DOHH2 (cell line): ENCODE measurements at regions not wholly inside any gene's neighbourhood (a gene's known extent, or its start where the extent isn't known, plus 50 kb on each side); places are given as distances from the start of the nearest gene placed in this dataset.

ENCODE experiments used
- H3F3A ChIP-seq: fragments of 200-600 bp; sonication (generic), shearing (Covaris generic); 2 replicates; pipeline ENCODE4 v1.6.0; 2016; ENCODE audit warnings: antibody characterized with exemption, mild to moderate bottlenecking; ENCODE audit not compliant: control insufficient read depth, insufficient read depth
- H3K27ac ChIP-seq: fragments of 200-600 bp; sonication (generic); 2 replicates; pipeline ENCODE4 v1.5.1; 2014; ENCODE audit warnings: low read depth, mild to moderate bottlenecking, low read length, moderate library complexity
- H3K27me3 ChIP-seq: fragments of 200-600 bp; sonication (generic); 2 replicates; pipeline ENCODE4 v1.6.1; 2014; ENCODE audit warnings: mild to moderate bottlenecking, low read length, mixed read lengths; ENCODE audit not compliant: control insufficient read depth
- H3K36me3 ChIP-seq: fragments of 200-600 bp; sonication (generic); 2 replicates; pipeline ENCODE4 v1.6.1; 2014; ENCODE audit warnings: mild to moderate bottlenecking, low read length, moderate library complexity, mixed read lengths; ENCODE audit not compliant: control insufficient read depth
- H3K4me1 ChIP-seq: fragments of 200-600 bp; sonication (generic); 2 replicates; pipeline ENCODE4 v1.6.1; 2014; ENCODE audit warnings: mild to moderate bottlenecking, low read length, mixed read lengths; ENCODE audit not compliant: control insufficient read depth
- H3K4me2 ChIP-seq: fragments of 200-600 bp; sonication (generic); 2 replicates; pipeline ENCODE4 v1.6.0; 2014; ENCODE audit warnings: mild to moderate bottlenecking, low read length, moderate library complexity
- H3K4me3 ChIP-seq: fragments of 200-600 bp; sonication (generic); 2 replicates; pipeline ENCODE4 v1.5.1; 2014; ENCODE audit warnings: mild to moderate bottlenecking, low read length, mixed read lengths
- H3K79me2 ChIP-seq: fragments of 200-600 bp; sonication (generic); 2 replicates; pipeline ENCODE4 v1.6.1; 2014; ENCODE audit warnings: mild to moderate bottlenecking, low read length, mixed read lengths; ENCODE audit not compliant: control insufficient read depth
- H3K9me2 ChIP-seq: fragments of 200-600 bp; sonication (generic); replicated peaks from 2 replicates; pipeline ENCODE4 v1.6.1; 2014; ENCODE audit warnings: mild to moderate bottlenecking, low read length, mixed read lengths; ENCODE audit not compliant: control insufficient read depth
- H3K9me3 ChIP-seq: fragments of 200-600 bp; sonication (generic); 2 replicates; pipeline ENCODE4 v1.6.1; 2014; ENCODE audit warnings: antibody characterized with exemption, low read length, mixed read lengths; ENCODE audit not compliant: control insufficient read depth, insufficient read depth
- H4K20me1 ChIP-seq: fragments of 200-600 bp; sonication (generic); 2 replicates; pipeline ENCODE4 v1.6.0; 2014; ENCODE audit warnings: low read depth, mild to moderate bottlenecking, antibody characterized with exemption, low read length, moderate library complexity; ENCODE audit not compliant: control insufficient read depth, insufficient read depth
- CTCF ChIP-seq: fragments of 200-600 bp; sonication (generic); IDR thresholded peaks from one replicate; pipeline ENCODE4 v1.5.1; 2014; ENCODE audit warnings: antibody characterized with exemption, mild to moderate bottlenecking, low read depth, low read length; ENCODE audit not compliant: poor library complexity, severe bottlenecking
- EZH2phosphoT487 ChIP-seq: fragments of 200-600 bp; sonication (generic); IDR thresholded peaks from 2 replicates; pipeline ENCODE4 v1.6.1; 2017; ENCODE audit warnings: borderline replicate concordance, mild to moderate bottlenecking, antibody characterized with exemption, low read length, moderate library complexity, mixed read lengths

GRCh38 chr2:58568901-58569300 lies 327.8 kb upstream of the FANCL start:
- no peaks in the 10 kb centered on the region for H3K36me3 ChIP-seq
- H3K79me2 ChIP-seq, result no peaks in the 10 kb centered on the region
- H3K27ac ChIP-seq, result no peak overlapping the region
- H3K9me2 ChIP-seq, result no peaks in the 10 kb centered on the region
- H3K4me2 ChIP-seq, result no peak overlapping the region
- no peaks in the 10 kb centered on the region for H3F3A ChIP-seq
- H3K4me1 ChIP-seq, result peaks cover 5% of the 10 kb centered on the region; the same call in 1 of the 2 replicates
- H3K27me3 ChIP-seq, result no peaks in the 10 kb centered on the region
- no peak overlapping the region for H3K4me3 ChIP-seq
- H3K9me3 ChIP-seq, result no peaks in the 10 kb centered on the region
- no peaks in the 10 kb centered on the region for H4K20me1 ChIP-seq
- TF ChIP-seq EZH2phosphoT487, result no peak
- TF ChIP-seq CTCF, result no peak

GRCh38 chr2:58562276-58562675 lies 321.2 kb upstream of the FANCL start:
- Histone ChIP-seq H3K4me3 (no peak overlapping the region), H3K27ac (no peak overlapping the region), H3K79me2 (no peaks in the 10 kb centered on the region), H3K9me3 (no peaks in the 10 kb centered on the region), H3K27me3 (no peaks in the 10 kb centered on the region), H3K9me2 (no peaks in the 10 kb centered on the region), H4K20me1 (no peaks in the 10 kb centered on the region), H3K4me1 (no peaks in the 10 kb centered on the region), H3F3A (no peaks in the 10 kb centered on the region), H3K4me2 (no peak overlapping the region), H3K36me3 (no peaks in the 10 kb centered on the region)
- TF ChIP-seq CTCF (no peak), EZH2phosphoT487 (no peak)

- no peaks in the 10 kb centered on the region for H3K9me3 ChIP-seq
- H3K27me3 ChIP-seq, result no peaks in the 10 kb centered on the region
- no peaks in the 10 kb centered on the region for H3K9me2 ChIP-seq
- H3K4me1 ChIP-seq, result no peaks in the 10 kb centered on the region
- no peaks in the 10 kb centered on the region for H3K36me3 ChIP-seq
- H3K4me2 ChIP-seq, result no peak overlapping the region
- TF ChIP-seq EZH2phosphoT487, result no peak
- no peak for TF ChIP-seq CTCF
- H3K79me2 ChIP-seq, result no peaks in the 10 kb centered on the region
- H4K20me1 ChIP-seq, result no peaks in the 10 kb centered on the region
- no peak overlapping the region for H3K4me3 ChIP-seq
- no peaks in the 10 kb centered on the region for H3F3A ChIP-seq
- no peak overlapping the region for H3K27ac ChIP-seq
These were observed 319.4 kb upstream of the FANCL start for GRCh38 chr2:58560531-58560930.

- Histone ChIP-seq H3K4me2 (no peak overlapping the region), H4K20me1 (no peaks in the 10 kb centered on the region), H3K79me2 (no peaks in the 10 kb centered on the region), H3K36me3 (no peaks in the 10 kb centered on the region), H3K27ac (no peak overlapping the region), H3K4me1 (no peaks in the 10 kb centered on the region), H3F3A (no peaks in the 10 kb centered on the region), H3K9me2 (no peaks in the 10 kb centered on the region), H3K4me3 (no peak overlapping the region), H3K27me3 (no peaks in the 10 kb centered on the region), H3K9me3 (no peaks in the 10 kb centered on the region)
- TF ChIP-seq EZH2phosphoT487 (no peak), CTCF (no peak)
These were observed 317.8 kb upstream of the FANCL start for GRCh38 chr2:58558881-58559280.
